Neural cell (in vitro differentiated cells): ENCODE measurements at regions not wholly inside any gene's neighbourhood (a gene's known extent, or its start where the extent isn't known, plus 50 kb on each side); places are given as distances from the start of the nearest gene placed in this dataset.

Experiments
- H2AFZ ChIP-seq: fragments of 200-600, 300-800 bp; sonication (generic), shearing (Covaris generic); 2 replicates; pipeline ENCODE4 v1.6.0; 2014; ENCODE audit warnings: low read depth, mild to moderate bottlenecking, antibody characterized with exemption, low read length, moderate library complexity
- H3F3A ChIP-seq: fragments of 200-600 bp; shearing (Covaris generic); 2 replicates; pipeline ENCODE4 v1.6.1; 2016; ENCODE audit warnings: mild to moderate bottlenecking, moderate library complexity, mixed read lengths, antibody characterized with exemption, low read length; ENCODE audit not compliant: insufficient read depth, poor library complexity, severe bottlenecking
- H3K27ac ChIP-seq: fragments of 200-600, 300-800 bp; sonication (generic), shearing (Covaris generic); 2 replicates; pipeline ENCODE4 v1.5.1; 2014; ENCODE audit warnings: mild to moderate bottlenecking, low read length, moderate library complexity
- H3K27me3 ChIP-seq: fragments of 300-800, 200-600 bp; sonication (generic), shearing (Covaris generic); 2 replicates; pipeline ENCODE4 v1.6.0; 2014; ENCODE audit warnings: mild to moderate bottlenecking, low read depth, low read length, moderate library complexity; ENCODE audit not compliant: insufficient read depth
- H3K36me3 ChIP-seq: fragments of 300-800, 200-600 bp; sonication (generic), shearing (Covaris generic); 2 replicates; pipeline ENCODE4 v1.5.1; 2014; ENCODE audit warnings: mild to moderate bottlenecking, antibody characterized with exemption, low read length, moderate library complexity; ENCODE audit not compliant: insufficient read depth
- H3K4me2 ChIP-seq: fragments of 300-800, 200-600 bp; sonication (generic), shearing (Covaris generic); 2 replicates; pipeline ENCODE4 v1.6.0; 2014; ENCODE audit warnings: mild to moderate bottlenecking, low read length
- H3K4me3 ChIP-seq: fragments of 300-800, 200-600 bp; sonication (generic), shearing (Covaris generic); 2 replicates; pipeline ENCODE4 v1.5.1; 2014; ENCODE audit warnings: mild to moderate bottlenecking, low read length, moderate library complexity
- H3K79me2 ChIP-seq: fragments of 200-600 bp; shearing (Covaris generic); replicated peaks from 2 replicates; pipeline ENCODE4 v1.6.0; 2014; ENCODE audit warnings: mild to moderate bottlenecking, low read length, moderate library complexity; ENCODE audit not compliant: insufficient read depth
- H3K9ac ChIP-seq: fragments of 300-800, 200-600 bp; sonication (generic), shearing (Covaris generic); 2 replicates; pipeline ENCODE4 v1.6.1; 2016; ENCODE audit warnings: mild to moderate bottlenecking, low read length, mixed read lengths
- H3K9me2 ChIP-seq: fragments of 200-600 bp; shearing (Covaris generic); 2 replicates; pipeline ENCODE4 v1.6.1; 2016; ENCODE audit warnings: mild to moderate bottlenecking, low read length, mixed read lengths; ENCODE audit not compliant: insufficient read depth
- H3K9me3 ChIP-seq: fragments of 200-600, 300-800 bp; sonication (generic), shearing (Covaris generic); 2 replicates; pipeline ENCODE4 v1.6.1; 2016; ENCODE audit warnings: mild to moderate bottlenecking, mixed run types, low read length, moderate library complexity, mixed read lengths
- H4K20me1 ChIP-seq: fragments of 200-600 bp; shearing (Covaris generic); 2 replicates; pipeline ENCODE4 v1.6.1; 2016; ENCODE audit warnings: mild to moderate bottlenecking, mixed run types; ENCODE audit not compliant: insufficient read depth
- EP300 ChIP-seq: fragments of 450-650 bp; conservative IDR thresholded peaks from 2 replicates; pipeline ENCODE4 v1.6.1; 2014; ENCODE audit warnings: antibody characterized with exemption, mild to moderate bottlenecking, moderate library complexity; ENCODE audit not compliant: poor library complexity, severe bottlenecking
- EZH2 ChIP-seq: fragments of 200-600, 300-800 bp; shearing (Covaris generic), sonication (generic); IDR thresholded peaks from 2 replicates; pipeline ENCODE4 v1.6.1; 2014; ENCODE audit warnings: antibody characterized with exemption, low read length, borderline replicate concordance, mild to moderate bottlenecking; ENCODE audit not compliant: insufficient read depth, poor library complexity, severe bottlenecking
- MXI1 ChIP-seq: fragments of 450-650 bp; conservative IDR thresholded peaks from 2 replicates; pipeline ENCODE4 v1.6.1; 2014; ENCODE audit warnings: antibody characterized with exemption, mild to moderate bottlenecking; ENCODE audit not compliant: poor library complexity, severe bottlenecking
- POLR2AphosphoS5 ChIP-seq: IDR thresholded peaks from 2 replicates; pipeline ENCODE4 v1.6.1; 2012
- RAD21 ChIP-seq: fragments of 450-650 bp; conservative IDR thresholded peaks from 2 replicates; pipeline ENCODE4 v1.6.1; 2014; ENCODE audit warnings: antibody characterized with exemption, mild to moderate bottlenecking, moderate library complexity
- REST ChIP-seq: IDR thresholded peaks from 2 replicates; pipeline ENCODE4 v1.6.1; 2012; ENCODE audit warnings: borderline replicate concordance
- SMC3 ChIP-seq: fragments of 450-650 bp; conservative IDR thresholded peaks from 2 replicates; pipeline ENCODE4 v1.6.1; 2014; ENCODE audit warnings: antibody characterized with exemption, mild to moderate bottlenecking, moderate library complexity; ENCODE audit not compliant: poor library complexity
- TAF1 ChIP-seq: IDR thresholded peaks from 2 replicates; pipeline ENCODE4 v1.6.1; 2012; ENCODE audit warnings: low read depth
- TF ChIP-seq, protein P1 (sequence below): fragments of 450-650 bp; IDR thresholded peaks from 2 replicates; pipeline ENCODE4 v1.5.1; 2014; ENCODE audit warnings: antibody characterized with exemption, mild to moderate bottlenecking, moderate library complexity; ENCODE audit not compliant: poor library complexity, severe bottlenecking

GRCh38 chr5:125381290-125381689, 634.9 kb upstream of the ZNF608 start:
- Histone ChIP-seq H3K79me2 (no peaks in the 10 kb centered on the region), H3K9ac (no peak overlapping the region), H4K20me1 (no peaks in the 10 kb centered on the region), H3K9me3 (no peaks in the 10 kb centered on the region), H3K4me3 (no peak overlapping the region), H3K27ac (no peak overlapping the region), H3K36me3 (no peaks in the 10 kb centered on the region), H2AFZ (no peak overlapping the region), H3K4me2 (no peak overlapping the region), H3K9me2 (no peaks in the 10 kb centered on the region), H3F3A (no peaks in the 10 kb centered on the region), H3K27me3 (no peaks in the 10 kb centered on the region)
- no peak for TF ChIP-seq POLR2AphosphoS5
- no peak for TF ChIP-seq SMC3
- TF ChIP-seq TAF1, result no peak
- no peak for TF ChIP-seq RAD21
- TF ChIP-seq EZH2, result no peak
- TF ChIP-seq EP300, result no peak
- TF ChIP-seq, protein P1, sequence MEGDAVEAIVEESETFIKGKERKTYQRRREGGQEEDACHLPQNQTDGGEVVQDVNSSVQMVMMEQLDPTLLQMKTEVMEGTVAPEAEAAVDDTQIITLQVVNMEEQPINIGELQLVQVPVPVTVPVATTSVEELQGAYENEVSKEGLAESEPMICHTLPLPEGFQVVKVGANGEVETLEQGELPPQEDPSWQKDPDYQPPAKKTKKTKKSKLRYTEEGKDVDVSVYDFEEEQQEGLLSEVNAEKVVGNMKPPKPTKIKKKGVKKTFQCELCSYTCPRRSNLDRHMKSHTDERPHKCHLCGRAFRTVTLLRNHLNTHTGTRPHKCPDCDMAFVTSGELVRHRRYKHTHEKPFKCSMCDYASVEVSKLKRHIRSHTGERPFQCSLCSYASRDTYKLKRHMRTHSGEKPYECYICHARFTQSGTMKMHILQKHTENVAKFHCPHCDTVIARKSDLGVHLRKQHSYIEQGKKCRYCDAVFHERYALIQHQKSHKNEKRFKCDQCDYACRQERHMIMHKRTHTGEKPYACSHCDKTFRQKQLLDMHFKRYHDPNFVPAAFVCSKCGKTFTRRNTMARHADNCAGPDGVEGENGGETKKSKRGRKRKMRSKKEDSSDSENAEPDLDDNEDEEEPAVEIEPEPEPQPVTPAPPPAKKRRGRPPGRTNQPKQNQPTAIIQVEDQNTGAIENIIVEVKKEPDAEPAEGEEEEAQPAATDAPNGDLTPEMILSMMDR, result no peak
- no peak for TF ChIP-seq REST
- no peak for TF ChIP-seq MXI1

DNA sequence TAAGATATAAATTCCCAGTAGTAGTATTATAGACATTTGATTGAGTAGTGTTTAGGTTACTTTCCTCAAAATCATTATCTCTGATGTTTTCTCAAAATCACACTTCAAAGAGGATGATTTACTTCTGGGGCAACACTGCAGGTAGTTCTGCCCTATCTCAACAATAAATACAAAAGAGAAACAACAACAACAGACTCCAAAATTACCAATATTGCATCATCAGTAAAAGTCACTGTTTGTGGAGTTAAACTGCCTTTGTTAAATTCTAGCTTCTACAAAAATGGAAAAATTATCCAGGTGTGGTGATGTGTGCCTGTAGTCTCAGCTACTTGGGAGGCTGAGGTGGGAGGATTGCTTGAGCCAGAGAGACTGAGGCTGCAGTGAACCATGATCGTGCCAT, 637.6 kb upstream of the ZNF608 start:
- H3F3A ChIP-seq, result no peaks in the 10 kb centered on the region
- H3K9ac ChIP-seq, result no peak overlapping the region
- no peak overlapping the region for H3K4me3 ChIP-seq
- H3K9me3 ChIP-seq, result no peaks in the 10 kb centered on the region
- H3K9me2 ChIP-seq, result no peaks in the 10 kb centered on the region
- H3K27me3 ChIP-seq, result no peaks in the 10 kb centered on the region
- no peaks in the 10 kb centered on the region for H3K36me3 ChIP-seq
- no peak overlapping the region for H3K27ac ChIP-seq
- H2AFZ ChIP-seq, result no peak overlapping the region
- no peaks in the 10 kb centered on the region for H3K79me2 ChIP-seq
- H3K4me2 ChIP-seq, result no peak overlapping the region
- H4K20me1 ChIP-seq, result no peaks in the 10 kb centered on the region
- TF ChIP-seq EP300 (no peak), RAD21 (no peak), REST (no peak), TAF1 (no peak), SMC3 (no peak), EZH2 (no peak), MXI1 (no peak), POLR2AphosphoS5 (no peak)
- TF ChIP-seq, protein P1, result no peak
